ENCODE measurements at regions not wholly inside any gene's neighbourhood (a gene's known extent, or its start where the extent isn't known, plus 50 kb on each side); places are given as distances from the start of the nearest gene placed in this dataset.
"Not testable (repeated sequence)": the region's sequence is repeated elsewhere in the genome, so short reads cannot be mapped to it uniquely, and the experiment has no call there.

DNA sequence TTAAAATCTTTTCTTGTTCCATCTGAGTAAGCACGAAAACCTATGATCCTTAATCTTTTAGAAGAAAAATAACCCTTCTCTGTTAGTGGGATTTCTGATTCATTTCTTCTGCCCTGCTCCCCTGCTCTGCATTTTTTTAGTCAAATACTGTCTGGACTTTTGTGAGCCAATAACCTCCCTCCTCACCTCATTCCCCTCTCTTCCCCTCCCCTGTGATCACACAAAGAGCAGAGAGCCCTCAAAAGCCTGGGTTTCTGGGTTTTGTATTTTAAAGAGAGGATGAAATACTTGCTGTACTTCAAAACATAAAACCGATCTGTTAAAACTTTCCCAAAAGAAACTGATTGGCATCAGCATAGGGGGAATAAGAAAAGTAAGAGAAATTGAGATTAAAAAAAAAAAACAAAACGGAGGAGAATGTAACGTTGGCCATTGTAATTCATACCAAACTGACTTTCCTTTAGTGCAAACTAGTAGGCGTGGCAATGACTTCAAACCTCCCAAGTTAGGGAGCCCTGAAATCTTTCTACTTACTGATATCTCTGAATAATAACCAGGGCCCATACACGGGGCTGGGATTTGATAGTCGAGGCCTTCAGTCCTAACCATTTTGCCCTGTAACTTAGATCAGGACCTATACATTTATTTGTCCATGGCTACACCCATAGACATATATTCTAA is 232.9 kb downstream of the TM9SF2 start:
- DNase-seq = no peak

DNA sequence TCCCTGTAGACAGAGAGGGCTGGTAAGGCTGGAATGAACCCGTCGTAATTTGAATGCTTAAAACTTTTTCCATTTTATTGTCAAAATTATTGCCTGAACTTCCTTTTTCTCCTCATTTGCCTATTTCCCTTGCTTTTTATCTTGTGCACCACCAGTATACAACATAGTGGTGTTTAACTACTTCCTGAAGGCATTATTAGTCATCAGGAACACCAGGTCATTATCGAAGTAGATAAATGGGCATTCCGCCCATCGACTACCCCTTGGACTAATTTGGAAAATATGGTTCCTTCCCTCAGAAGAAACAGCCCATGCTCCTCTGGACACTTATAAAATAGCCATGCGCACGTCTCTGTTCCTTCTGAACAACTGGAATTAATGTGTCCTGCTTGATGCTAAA is 232.1 kb downstream of the TM9SF2 start:
- DNase-seq = no peak

DNA sequence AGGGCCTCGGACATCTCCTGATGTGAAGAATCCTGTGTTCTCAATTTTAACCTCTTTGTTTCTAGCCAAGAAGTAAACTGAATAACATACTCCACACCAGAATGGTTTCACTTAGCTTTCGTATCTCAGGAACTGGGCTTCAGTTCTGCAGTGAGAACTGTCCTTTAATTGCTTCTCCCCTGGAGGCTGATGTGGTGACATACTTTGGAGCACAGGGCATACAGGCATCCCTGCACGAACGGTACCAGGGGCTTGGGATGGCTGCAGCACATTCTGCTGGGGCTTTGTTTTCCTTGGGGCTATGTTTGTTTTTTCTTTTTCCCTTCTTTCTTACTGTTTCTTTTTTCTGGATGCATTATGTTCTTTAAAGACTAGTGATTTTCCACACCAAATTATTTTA is 230.5 kb downstream of the TM9SF2 start:
- no peak for DNase-seq

DNA sequence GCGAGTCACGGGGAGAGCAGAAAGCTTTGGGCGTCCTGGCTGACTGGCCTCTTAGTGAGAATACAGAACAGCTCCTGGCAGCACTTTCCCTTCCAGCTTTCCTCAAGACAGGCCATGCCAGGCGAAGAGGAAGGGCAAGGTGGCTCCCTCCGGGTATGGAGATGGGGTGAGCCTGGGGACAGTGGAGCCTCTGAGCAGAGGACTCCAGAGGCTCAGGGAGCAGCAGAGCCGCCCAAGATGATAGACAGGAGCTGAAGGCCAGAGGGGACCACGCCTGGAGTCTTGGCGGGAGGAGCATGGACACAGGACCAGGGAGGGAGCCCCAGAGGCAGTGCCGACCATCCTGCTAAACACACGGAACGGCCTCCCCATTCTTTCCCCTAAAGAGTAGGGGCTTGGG is 229.1 kb downstream of the TM9SF2 start:
- no peak for DNase-seq

DNA sequence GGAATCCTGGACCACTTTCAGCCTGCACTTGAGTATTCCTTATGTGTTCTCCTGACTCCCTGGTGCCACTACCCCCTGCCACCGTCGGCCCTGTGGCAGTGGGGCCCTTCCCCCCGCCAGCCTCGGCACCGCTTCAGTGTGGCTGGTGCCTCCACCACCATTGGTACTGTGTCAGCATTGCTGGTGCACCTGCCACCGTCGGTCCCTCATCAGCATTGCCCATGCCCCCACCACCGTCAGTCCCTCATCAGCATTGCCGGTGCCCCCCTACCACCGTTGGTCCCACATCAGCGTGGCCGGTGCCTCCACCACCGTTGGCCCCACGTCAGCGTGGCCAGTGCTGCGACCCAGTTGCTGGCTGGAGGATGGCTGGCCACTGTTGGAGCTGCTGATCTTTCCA is 228.5 kb downstream of the TM9SF2 start:
- DNase-seq = no peak

DNA sequence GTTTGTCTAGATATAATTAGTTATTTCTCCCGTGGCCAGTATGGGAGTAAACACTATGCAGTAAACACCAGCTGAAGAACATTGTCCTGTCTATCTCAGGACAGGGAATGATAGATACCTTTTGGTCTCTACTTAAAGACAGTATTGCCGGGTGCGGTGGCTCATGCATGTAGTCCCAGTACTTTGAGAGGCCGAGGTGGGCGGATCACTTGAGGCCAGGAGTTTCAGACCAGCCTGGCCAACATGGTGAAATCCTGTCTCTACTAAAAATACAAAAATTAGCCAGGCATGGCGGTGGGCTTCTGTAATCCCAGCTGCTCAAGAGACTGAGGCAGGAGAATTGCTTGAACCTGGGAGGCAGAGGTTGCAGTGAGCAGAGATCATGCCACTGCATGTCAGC is 226.4 kb downstream of the TM9SF2 start:
- not testable (repeated sequence) for DNase-seq

DNA sequence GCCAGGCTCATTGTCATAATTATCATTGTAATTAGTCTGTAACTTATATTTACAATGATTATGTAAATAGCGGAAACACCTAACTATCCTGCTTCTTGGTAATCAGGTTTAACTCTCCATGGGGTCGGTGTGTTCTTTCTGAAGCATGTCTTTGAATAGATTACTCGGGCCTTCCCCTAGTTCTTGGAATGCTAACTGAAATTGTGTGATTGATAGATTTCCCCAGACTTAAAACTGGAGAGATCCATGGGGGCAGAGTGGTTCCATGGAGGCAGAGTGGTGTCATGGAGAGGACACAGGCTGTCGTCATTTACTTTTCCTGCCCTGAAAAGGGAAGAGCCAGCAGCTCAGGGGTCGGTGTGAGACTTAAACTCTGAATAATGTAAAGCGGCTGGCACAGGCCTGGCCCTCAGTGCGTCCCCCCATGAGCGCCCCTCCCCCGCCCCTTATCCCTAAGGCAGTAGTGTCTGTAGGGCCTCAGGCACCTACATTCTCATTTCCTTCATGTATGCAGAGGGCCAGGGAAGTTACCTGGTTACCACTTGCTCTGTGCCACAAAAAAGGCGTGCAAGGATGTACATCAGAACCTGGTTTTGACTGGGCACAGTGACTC is 225.1 kb downstream of the TM9SF2 start:
- no peak for DNase-seq

DNA sequence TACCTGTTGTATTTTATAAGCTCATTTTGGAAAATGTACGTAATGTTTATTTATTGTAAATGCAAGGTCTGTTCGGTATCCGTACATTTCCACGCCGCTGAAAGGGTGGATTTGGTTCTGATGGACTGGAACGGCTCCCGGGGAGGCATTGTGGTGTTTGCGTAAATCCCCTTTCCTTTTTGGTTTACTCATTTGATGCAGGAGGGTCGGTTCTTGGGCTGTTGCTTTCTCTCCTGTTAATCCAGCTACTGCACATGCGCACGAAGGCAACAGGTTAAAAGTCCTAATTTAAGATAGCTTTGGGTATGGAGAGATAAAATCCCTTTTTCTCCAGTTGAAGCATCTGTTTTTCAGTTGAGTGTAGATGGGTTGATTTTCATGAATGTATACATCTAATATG is 224.4 kb downstream of the TM9SF2 start:
- no peak for DNase-seq

DNA sequence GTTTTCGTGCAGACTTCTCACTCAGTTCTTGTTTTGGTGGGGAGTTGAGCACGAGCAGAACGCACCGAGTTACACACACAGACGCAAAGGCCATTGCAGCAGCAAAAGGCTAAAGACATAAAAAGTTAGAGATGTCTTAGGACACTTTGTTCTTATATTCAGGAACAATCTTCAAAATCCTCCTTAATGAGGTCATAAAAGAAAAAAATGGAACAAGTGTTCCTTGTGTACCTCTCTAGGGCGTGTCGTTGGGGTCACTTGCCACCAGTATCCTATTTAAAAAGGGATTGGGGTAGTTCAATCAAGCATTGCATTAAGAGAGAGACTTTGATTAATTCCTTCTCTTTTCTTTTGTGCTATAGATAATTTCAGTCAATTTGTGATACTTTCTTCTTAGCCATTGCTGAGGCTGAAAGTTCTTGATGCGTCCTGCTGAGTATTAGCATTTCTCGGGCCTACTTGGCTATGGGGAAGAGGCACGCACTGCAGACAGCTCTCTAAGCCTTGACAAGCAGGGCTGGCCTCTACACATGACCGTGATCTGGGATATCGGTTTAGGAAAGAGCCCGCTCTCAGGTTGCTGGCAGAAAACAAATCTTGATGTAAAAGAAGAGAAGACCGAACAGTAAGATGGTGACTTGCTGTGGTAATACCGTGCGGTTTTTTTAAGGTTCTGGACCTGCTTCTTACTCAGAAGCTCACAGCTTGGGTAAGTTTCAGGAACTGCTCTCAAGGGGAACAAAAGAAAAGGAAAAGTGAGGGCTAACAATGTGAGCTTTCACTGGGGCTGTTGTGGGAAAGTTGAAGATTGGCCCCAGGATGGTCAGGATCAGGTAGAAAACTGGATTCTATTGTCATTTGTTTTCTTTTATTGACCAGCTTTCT is 223.6 kb downstream of the TM9SF2 start:
- DNase-seq = no peak

DNA sequence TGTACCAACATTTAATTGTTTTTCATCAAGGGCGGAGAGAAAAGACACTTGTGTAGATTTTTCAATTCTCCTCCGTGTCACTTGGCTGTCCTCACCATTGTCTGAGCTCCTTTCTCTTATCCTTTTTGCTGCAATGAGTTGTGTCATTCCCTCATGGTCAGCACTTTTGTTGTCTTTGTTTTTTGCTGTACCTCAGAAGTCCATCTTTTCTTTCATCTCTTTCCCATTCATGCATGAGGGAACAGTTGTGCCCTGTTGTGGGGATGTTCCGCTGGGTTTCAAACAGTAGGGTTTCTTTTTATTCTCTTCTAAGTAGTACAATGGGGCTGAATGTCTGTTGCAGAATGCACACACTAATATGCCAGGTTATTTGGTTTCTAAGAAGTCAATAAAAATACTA is 222.6 kb downstream of the TM9SF2 start:
- no peak for DNase-seq

DNA sequence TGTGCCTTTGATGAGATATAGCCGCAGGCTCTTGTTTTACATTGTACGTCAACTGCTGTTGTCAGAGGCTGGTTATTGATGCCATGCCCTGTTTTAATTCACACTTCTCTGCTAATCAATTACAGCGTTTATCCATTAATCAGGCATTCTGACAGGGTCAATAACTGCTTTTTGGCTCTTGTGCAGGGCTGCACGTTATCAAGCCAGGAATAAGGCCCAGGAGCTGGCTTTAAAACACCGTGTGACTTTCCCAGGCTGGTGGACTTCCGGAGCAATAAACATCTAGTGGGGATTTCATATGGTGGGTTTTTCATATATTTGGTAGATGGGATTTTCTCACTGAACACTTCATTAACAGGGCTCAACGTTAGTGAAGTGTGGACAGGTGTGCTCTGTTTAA is 221.7 kb downstream of the TM9SF2 start:
- DNase-seq = no peak

DNA sequence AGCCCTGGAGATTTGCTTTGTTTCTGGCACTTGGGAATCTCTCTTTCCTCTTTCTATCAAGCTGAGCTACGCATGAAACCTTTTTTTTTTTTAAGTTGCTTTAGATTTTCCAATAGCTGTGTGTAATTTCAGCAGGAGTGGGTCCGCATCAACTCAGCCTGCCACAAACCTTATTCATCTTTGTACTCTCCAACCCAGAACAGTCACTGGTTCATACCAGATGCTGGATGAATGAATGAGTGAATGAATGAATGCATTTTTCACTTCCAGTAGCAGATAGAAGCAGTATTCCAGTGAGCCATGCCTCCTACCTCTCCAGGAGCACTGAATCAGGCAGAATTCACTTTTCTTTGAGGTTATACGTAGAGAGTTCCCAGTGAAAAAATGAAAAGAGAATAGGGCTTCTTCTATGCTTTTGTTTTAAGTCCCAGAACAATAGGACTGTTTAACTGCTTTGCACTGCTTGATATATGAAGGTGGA is 221.1 kb downstream of the TM9SF2 start:
- DNase-seq = no peak

DNA sequence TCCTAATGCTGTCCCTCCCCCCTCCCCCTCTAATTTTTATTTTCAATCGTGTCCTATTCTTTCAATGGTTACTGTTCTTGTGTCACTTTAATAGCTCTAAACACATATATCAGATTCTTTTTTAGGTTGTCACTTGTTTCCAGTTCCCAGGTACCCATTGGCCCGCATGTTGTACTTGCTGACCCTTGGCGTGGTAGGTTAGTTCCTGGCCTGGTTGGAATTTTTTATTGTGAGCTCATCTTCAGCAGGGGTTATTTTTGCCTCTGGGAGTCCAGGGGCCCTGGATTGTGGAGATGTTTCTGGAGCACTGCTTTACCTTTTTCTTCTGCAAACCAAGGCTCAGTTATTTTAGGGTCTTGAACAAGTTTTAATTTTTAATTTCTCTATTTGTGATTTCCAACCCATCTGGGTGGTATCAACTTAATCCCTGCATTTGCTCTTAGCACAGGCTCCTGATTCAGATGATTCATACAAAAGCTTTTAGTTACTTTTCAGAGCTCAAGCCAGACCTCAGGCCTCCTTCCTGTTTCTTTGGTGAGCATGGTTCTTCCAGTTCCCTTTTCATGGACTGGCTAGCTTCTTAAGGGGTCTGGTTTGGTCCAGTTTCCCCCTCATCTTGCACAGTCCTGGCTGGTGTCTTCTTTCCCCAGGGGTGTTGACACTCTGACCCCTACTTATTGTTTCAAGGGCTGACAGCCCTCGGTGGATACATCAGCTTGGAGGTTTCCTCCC is 220.5 kb downstream of the TM9SF2 start:
- no peak for DNase-seq

DNA sequence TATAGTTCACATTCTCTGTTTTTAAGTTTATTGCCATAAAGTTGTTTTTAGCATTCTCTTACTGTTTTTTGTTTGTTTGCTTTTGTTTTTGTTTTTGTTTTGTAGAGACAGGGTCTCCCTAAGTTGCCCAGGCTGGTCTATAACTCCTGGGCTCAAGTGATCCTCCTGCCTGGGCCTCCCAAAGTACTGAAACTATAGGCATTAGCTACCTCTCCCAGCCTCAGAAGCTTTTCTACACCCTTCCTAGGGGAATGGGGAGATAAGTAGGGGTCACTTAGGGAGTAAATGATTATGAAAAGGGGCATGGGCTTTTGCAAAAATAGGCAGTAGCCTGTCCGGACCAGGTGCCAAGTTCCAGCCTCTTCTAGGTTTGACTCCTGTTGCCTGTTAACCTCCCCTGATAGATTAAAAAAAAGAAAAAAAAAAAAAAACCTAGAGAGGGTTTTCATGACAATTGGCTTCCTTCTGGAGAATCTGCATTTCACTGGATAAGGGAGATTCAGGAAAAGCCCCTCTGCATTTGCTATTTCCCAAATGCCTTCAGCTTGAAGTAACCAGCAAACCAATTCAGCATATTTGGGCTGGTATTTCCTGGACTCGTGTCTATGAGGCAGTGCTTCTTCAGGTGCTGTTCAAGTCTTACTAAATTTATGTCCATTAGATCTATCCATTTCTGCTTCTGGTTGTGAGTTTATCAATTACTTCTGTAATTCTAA is 216.8 kb downstream of the TM9SF2 start:
- no peak for DNase-seq

DNA sequence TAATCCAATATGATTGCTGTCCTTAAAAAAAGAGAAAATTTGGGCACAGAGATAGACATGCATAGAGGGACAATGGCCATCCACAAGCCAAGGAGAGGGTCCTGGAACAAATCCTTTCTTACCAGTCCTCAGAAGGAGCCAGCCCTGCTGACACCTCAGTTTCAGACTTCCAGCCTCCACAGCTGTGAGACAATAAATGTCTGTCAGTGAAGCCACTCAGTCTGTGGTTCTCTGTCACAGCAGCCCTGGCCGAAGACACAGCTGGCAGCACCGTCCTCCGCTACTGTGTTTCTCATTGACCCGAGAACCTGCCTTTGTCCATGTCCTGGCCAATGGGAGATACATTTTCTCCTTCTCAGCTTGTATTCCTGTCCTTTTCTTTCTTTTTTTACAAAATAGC is 207.9 kb downstream of the TM9SF2 start:
- no peak for DNase-seq

DNA sequence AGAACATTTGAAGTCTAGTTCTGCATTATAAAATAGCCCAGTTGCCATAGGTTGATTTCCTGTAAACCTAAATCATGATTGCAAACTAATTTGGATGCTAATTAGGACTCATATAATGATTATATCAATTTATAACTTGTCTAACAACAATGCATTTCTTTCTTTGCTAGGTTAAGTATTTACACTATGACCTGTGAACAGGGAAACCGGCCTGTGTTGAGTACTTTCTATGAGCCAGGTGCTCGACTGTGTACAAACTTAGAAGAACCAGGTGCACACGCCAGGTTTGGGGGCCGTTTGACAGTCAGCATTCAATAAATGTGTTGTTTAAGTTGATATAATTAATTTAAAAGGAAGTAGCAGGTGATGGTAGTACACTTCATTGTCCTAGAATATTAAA is 203.1 kb downstream of the TM9SF2 start:
- DNase-seq = no peak

DNA sequence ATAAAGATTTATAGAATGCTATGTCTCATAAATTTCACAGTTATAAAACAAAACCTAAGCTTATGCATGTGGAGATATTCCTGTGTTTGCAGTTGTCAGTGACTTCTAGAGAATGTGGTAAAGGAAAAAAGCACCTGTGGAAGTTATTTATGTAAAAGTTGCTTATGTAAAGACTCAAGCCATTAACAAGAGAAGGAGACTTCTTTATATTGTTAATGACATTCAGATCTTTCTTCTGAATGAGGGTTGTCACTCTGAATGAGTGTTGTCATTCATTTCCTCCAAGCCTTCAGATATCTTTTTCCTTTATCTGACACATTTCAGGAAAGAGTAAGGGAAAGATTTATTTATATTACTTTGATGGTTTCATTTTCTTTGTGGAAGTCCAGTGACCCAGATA is 202.6 kb downstream of the TM9SF2 start:
- no peak for DNase-seq

DNA sequence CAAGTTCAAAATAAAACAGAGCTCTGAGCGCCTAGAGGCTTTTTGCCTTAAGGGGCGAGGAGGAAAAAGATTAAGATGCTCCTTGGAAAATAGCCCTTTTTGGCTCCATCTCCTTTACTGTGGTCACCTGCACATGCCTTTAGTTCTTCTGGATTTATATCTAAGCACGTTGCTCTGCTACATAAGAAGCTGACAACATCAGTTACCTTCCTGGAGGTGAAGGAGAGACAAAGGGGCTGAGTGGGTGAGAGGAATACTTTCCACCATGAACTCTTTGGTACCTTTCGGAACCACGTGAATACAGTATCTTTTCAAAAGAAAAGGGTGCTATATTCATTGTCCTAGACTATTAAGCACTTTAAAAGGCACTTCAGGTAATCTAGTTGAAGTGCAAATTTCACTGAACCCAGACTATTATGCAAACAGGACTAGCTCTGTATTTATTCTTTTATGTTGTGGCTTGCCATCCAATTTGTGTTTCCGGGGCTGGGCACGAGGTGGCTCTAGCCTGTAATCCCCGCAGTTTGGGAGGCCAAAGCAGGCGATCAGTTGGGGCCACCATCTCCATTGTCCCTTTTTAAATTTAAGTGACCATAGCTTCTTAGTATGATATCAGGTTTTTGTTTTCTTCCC is 201.5 kb downstream of the TM9SF2 start:
- DNase-seq = no peak

DNA sequence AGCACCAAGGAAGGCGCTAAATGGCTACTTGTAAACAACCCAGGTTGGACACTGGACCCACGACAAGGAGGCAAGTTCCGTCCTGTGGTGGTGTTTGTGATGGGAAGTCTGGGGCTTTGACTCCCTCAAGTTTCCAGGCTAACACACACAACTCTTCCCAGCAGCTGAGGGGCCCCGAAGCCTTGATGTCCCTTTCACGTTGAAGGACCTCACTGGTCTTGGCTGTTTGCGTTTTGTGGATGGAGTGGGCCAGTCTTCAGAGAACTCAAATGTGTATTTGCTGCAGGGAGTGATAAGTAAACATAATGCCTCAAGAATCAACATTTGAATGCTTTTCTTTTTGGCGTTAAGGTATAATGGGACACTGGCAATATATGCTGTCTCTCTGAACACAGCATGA is 199.2 kb downstream of the TM9SF2 start:
- DNase-seq = no peak

DNA sequence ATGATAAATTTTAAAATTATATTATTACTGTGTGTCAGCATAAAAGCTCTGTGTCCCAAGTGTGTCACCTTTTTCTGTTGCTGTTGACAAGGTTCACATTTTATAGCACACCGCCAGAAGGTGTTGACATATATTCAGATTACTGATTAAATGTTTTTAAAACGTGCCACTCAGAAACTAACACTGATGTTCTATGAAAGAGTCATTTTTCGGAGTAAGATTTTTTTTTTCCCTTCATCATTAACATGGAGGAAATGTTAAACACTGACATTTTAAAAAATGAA is 197.5 kb downstream of the TM9SF2 start:
- DNase-seq = no peak

DNA sequence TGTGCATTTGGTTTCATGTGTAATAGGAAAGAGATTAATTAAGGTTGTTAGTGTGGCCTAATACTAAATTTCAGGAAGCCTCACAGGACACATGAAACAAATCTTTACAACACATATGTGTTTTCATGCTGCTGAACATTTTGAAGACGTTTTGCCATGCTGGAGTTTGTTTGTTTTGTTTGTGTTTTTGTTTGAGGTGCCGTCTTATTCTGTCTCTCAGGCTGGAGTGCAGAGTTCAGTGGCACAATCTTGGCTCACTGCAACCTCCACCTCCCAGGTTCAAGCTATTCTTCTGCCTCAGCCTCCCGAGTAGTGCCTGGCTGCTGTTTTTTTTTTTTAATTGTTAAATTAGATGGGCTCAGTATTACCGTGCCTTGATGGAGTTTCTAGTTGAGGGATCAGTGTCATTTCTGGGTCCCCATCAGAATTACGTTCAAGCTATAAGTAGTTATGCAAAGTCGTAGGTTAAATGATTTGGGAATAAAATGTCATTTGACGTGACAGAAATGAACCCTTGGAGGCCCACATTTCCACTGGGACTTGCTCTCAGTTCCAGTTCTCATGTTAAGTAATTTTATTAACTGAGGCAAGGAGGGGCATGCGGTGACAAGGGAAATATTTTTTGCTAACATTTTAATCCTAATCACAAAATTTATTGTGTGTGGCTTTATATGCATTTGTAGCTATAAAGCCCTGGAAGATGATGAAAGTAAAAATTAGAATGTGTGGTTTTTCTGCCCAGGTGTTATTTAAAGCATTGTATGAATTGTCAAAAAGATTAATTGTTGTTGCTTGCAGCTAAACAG is 196.9 kb downstream of the TM9SF2 start:
- DNase-seq = no peak

Measured in tongue (tissue), 1 donor.